ENCODE measurements at regions not wholly inside any gene's neighbourhood (a gene's known extent, or its start where the extent isn't known, plus 50 kb on each side); places are given as distances from the start of the nearest gene placed in this dataset.

- H3K4me3 ChIP-seq (ENCODE audit: low read length, poor library complexity, severe bottlenecking): no peak overlapping the region
- no peaks in the 10 kb centered on the region for H3K9me3 ChIP-seq (ENCODE audit: insufficient read depth, low read depth, low read length)
- no peaks in the 10 kb centered on the region for H3K4me1 ChIP-seq (ENCODE audit: insufficient read depth, low read length, poor library complexity, severe bottlenecking)
- no peaks in the 10 kb centered on the region for H3K9me2 ChIP-seq (replicated peaks; ENCODE audit: low read depth, low read length)
- H3K9ac ChIP-seq (ENCODE audit: low read depth, low read length, poor library complexity, severe bottlenecking): no peak overlapping the region
- no peak overlapping the region for H2AFZ ChIP-seq (ENCODE audit: low read length)
- H3K36me3 ChIP-seq (ENCODE audit: insufficient read depth, low read length): no peaks in the 10 kb centered on the region
- H3K4me2 ChIP-seq (ENCODE audit: low read depth, low read length, poor library complexity, severe bottlenecking): no peak overlapping the region
- TF ChIP-seq CTCF (conservative IDR thresholded peaks at IDR 0.05; ENCODE audit: low read length) (no peak), EZH2phosphoT487 (IDR thresholded peaks at IDR 0.05; ENCODE audit: borderline replicate concordance) (no peak)
- no peaks in the 10 kb centered on the region for H3K27me3 ChIP-seq (ENCODE audit: insufficient read depth, low read length, poor library complexity, severe bottlenecking)
- no peaks in the 10 kb centered on the region for H3F3A ChIP-seq (ENCODE audit: low read depth)
- no peaks in the 10 kb centered on the region for H4K20me1 ChIP-seq (ENCODE audit: insufficient read depth, low read length, poor library complexity, severe bottlenecking)
- H3K79me2 ChIP-seq (ENCODE audit: insufficient read depth, low read length): no peaks in the 10 kb centered on the region
Measured at GRCh38 chr1:104807590-104807989, 1057.9 kb downstream of the AMY1C start.

GRCh38 chr1:104825401-104825800, 1075.7 kb downstream of the AMY1C start:
- TF ChIP-seq CTCF (conservative IDR thresholded peaks at IDR 0.05; ENCODE audit: low read length) (no peak), EZH2phosphoT487 (IDR thresholded peaks at IDR 0.05; ENCODE audit: borderline replicate concordance) (no peak)
- H3K9me2 ChIP-seq (replicated peaks; ENCODE audit: low read depth, low read length): no peaks in the 10 kb centered on the region
- H3K9ac ChIP-seq (ENCODE audit: low read depth, low read length, poor library complexity, severe bottlenecking): no peak overlapping the region
- H3K79me2 ChIP-seq (ENCODE audit: insufficient read depth, low read length): no peaks in the 10 kb centered on the region
- H4K20me1 ChIP-seq (ENCODE audit: insufficient read depth, low read length, poor library complexity, severe bottlenecking): no peaks in the 10 kb centered on the region
- H3K4me2 ChIP-seq (ENCODE audit: low read depth, low read length, poor library complexity, severe bottlenecking): no peak overlapping the region
- H3K9me3 ChIP-seq (ENCODE audit: insufficient read depth, low read depth, low read length): no peaks in the 10 kb centered on the region
- H3K4me3 ChIP-seq (ENCODE audit: low read length, poor library complexity, severe bottlenecking): no peak overlapping the region
- no peaks in the 10 kb centered on the region for H3K36me3 ChIP-seq (ENCODE audit: insufficient read depth, low read length)
- no peak overlapping the region for H2AFZ ChIP-seq (ENCODE audit: low read length)
- H3K4me1 ChIP-seq (ENCODE audit: insufficient read depth, low read length, poor library complexity, severe bottlenecking): no peaks in the 10 kb centered on the region
- H3K27me3 ChIP-seq (ENCODE audit: insufficient read depth, low read length, poor library complexity, severe bottlenecking): no peaks in the 10 kb centered on the region
- no peaks in the 10 kb centered on the region for H3F3A ChIP-seq (ENCODE audit: low read depth)

GRCh38 chr1:104830534-104830933, 1080.8 kb downstream of the AMY1C start:
- Histone ChIP-seq H3F3A (ENCODE audit: low read depth) (no peaks in the 10 kb centered on the region), H4K20me1 (ENCODE audit: insufficient read depth, low read length, poor library complexity, severe bottlenecking) (no peaks in the 10 kb centered on the region), H3K27me3 (ENCODE audit: insufficient read depth, low read length, poor library complexity, severe bottlenecking) (no peaks in the 10 kb centered on the region), H3K79me2 (ENCODE audit: insufficient read depth, low read length) (no peaks in the 10 kb centered on the region), H3K4me3 (ENCODE audit: low read length, poor library complexity, severe bottlenecking) (no peak overlapping the region), H3K9me3 (ENCODE audit: insufficient read depth, low read depth, low read length) (no peaks in the 10 kb centered on the region), H3K36me3 (ENCODE audit: insufficient read depth, low read length) (no peaks in the 10 kb centered on the region), H2AFZ (ENCODE audit: low read length) (no peak overlapping the region), H3K4me1 (ENCODE audit: insufficient read depth, low read length, poor library complexity, severe bottlenecking) (no peaks in the 10 kb centered on the region), H3K4me2 (ENCODE audit: low read depth, low read length, poor library complexity, severe bottlenecking) (no peak overlapping the region), H3K9me2 (replicated peaks; ENCODE audit: low read depth, low read length) (no peaks in the 10 kb centered on the region), H3K9ac (ENCODE audit: low read depth, low read length, poor library complexity, severe bottlenecking) (no peak overlapping the region)
- no peak for TF ChIP-seq EZH2phosphoT487 (IDR thresholded peaks at IDR 0.05; ENCODE audit: borderline replicate concordance)
- no peak for TF ChIP-seq CTCF (conservative IDR thresholded peaks at IDR 0.05; ENCODE audit: low read length)
